Mesendoderm (in vitro differentiated cells): ENCODE measurements at regions not wholly inside any gene's neighbourhood (a gene's known extent, or its start where the extent isn't known, plus 50 kb on each side); places are given as distances from the start of the nearest gene placed in this dataset.
"Not testable (repeated sequence)": the region's sequence is repeated elsewhere in the genome, so short reads cannot be mapped to it uniquely, and the experiment has no call there.

Experiments used
- DNase-seq: peaks from one replicate; pipeline ENCODE4 v3.0.0; 2013
- H2AK5ac ChIP-seq: 2 replicates; pipeline ENCODE4 v1.6.1; 2013; ENCODE audit warnings: low read length, inconsistent platforms
- H2BK120ac ChIP-seq: 2 replicates; pipeline ENCODE4 v1.6.1; 2013; ENCODE audit warnings: low read depth, mild to moderate bottlenecking, low read length, moderate library complexity, mixed read lengths
- H2BK15ac ChIP-seq: replicated peaks from 2 replicates; pipeline ENCODE4 v1.6.1; 2013; ENCODE audit warnings: low read depth, mild to moderate bottlenecking, moderate library complexity
- H2BK5ac ChIP-seq: 2 replicates; pipeline ENCODE4 v1.6.1; 2013; ENCODE audit warnings: low read length, inconsistent platforms
- H3K18ac ChIP-seq: 2 replicates; pipeline ENCODE4 v1.6.1; 2013; ENCODE audit warnings: mild to moderate bottlenecking, low read length, mixed read lengths
- H3K23ac ChIP-seq: one replicate; pipeline ENCODE4 v1.6.1; 2013; ENCODE audit warnings: low read length
- H3K27ac ChIP-seq: 2 replicates; pipeline ENCODE4 v1.5.1; 2013; ENCODE audit warnings: low read depth, mild to moderate bottlenecking, inconsistent platforms, low read length, moderate library complexity
- H3K27me3 ChIP-seq: 2 replicates; pipeline ENCODE4 v1.6.1; 2013; ENCODE audit warnings: low read length, control low read depth, mild to moderate bottlenecking, inconsistent platforms; ENCODE audit not compliant: insufficient read depth, poor library complexity
- H3K36me3 ChIP-seq: 2 replicates; pipeline ENCODE4 v1.6.1; 2013; ENCODE audit warnings: low read length, inconsistent platforms; ENCODE audit not compliant: control insufficient read depth, insufficient read depth
- H3K4ac ChIP-seq: one replicate; pipeline ENCODE4 v1.6.1; 2013; ENCODE audit warnings: low read depth, mild to moderate bottlenecking, low read length, moderate library complexity
- H3K4me1 ChIP-seq: 2 replicates; pipeline ENCODE4 v1.6.1; 2013; ENCODE audit warnings: low read depth, low read length, inconsistent platforms; ENCODE audit not compliant: control insufficient read depth
- H3K4me2 ChIP-seq: 2 replicates; pipeline ENCODE4 v1.6.1; 2013; ENCODE audit warnings: low read length
- H3K4me3 ChIP-seq: 2 replicates; pipeline ENCODE4 v1.5.1; 2013; ENCODE audit warnings: mild to moderate bottlenecking, low read length
- H3K56ac ChIP-seq: one replicate; pipeline ENCODE4 v1.6.1; 2013; ENCODE audit warnings: low read length
- H3K79me1 ChIP-seq: 2 replicates; pipeline ENCODE4 v1.6.1; 2013; ENCODE audit warnings: low read length, inconsistent platforms
- H3K79me2 ChIP-seq: 2 replicates; pipeline ENCODE4 v1.6.1; 2013; ENCODE audit warnings: mild to moderate bottlenecking, low read length; ENCODE audit not compliant: control insufficient read depth, insufficient read depth
- H3K9ac ChIP-seq: 2 replicates; pipeline ENCODE4 v1.6.1; 2013; ENCODE audit warnings: low read length, inconsistent platforms
- H4K5ac ChIP-seq: one replicate; pipeline ENCODE4 v1.6.1; 2013; ENCODE audit warnings: low read length
- H4K8ac ChIP-seq: one replicate; pipeline ENCODE4 v1.6.1; 2013; ENCODE audit warnings: low read depth, mild to moderate bottlenecking, control low read depth, low read length, moderate library complexity
- WGBS: extraction: QIAGEN DNeasy Blood & Tissue Kit; methylation state at CpG from one replicate; pipeline ENCODE4 v1.1.7; 2013; ENCODE audit warnings: low lambda C conversion rate, missing lambda C conversion rate; ENCODE audit not compliant: insufficient coverage; ENCODE audit errors: extremely low coverage; 5-methylcytosine and 5-hydroxymethylcytosine counted together

DNA sequence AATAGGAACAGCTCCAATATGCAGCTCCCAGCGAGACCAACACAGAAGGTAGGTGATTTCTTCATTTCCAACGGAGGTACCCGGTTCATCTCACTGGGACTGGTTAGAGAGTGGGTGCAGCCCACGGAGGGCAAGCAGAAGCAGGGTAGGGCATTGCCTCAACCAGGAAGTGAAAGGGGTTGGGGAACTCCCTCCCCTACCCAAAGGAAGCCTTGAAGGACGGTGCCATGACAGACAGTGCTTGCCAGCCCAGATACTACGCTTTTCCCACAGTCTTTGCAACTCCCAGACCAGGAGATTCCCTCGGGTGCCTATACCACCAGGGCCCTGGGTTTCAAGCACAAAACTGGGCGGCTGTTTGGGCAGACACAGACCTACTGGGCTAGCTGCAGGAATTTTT lies 576.9 kb upstream of the NECTIN3 start:
- no peak overlapping the region for H4K5ac ChIP-seq
- WGBS = no CpG with 5 or more reads among the region's 8 CpGs

DNA sequence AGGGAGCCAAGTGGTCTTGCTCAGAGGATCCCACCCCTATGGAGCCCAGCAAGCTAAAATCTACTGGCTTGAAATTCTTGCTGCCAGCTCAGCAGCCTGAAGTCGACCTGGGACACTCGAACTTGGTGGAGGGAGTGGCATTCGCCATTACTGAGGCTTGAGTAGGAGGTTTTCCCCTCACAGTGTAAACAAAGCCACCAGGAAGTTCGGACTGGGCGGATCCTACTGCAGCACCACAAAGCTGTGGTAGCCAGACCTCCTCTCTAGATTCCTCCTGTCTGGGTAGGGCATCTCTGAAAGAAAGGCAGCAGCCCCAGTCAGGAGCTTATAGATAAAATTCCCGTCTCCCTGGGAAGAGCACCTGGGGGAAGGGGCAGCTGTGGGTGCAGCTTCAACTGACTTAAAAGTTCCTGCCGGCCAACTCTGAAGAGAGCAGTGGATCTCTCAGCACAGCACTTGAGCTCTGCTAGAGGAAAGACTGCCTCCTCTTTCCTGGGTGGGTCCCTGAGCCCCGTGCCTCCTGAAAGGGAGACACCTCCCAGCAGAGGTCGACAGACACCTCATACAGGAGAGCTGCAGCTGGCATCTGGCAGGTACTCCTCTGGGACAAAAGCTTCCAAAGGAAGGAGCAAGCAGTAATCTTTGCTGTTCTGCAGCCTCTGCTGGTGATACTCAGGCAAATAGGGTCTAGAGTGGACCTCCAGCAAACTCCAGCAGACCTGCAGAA lies 576.3 kb upstream of the NECTIN3 start:
- WGBS = no CpG with 5 or more reads among the region's 9 CpGs
- no peak overlapping the region for H3K18ac ChIP-seq

More for the DNA sequence above, 576.9 kb upstream of the NECTIN3 start:
- Histone ChIP-seq H3K36me3 (no peaks in the 10 kb centered on the region), H3K27me3 (no peaks in the 10 kb centered on the region), H3K79me1 (no peaks in the 10 kb centered on the region), H3K23ac (no peak overlapping the region), H2BK5ac (no peak overlapping the region), H3K18ac (no peak overlapping the region), H3K79me2 (no peaks in the 10 kb centered on the region), H3K56ac (no peak overlapping the region), H3K27ac (no peak overlapping the region), H3K9ac (no peak overlapping the region), H4K8ac (no peak overlapping the region), H3K4me3 (no peak overlapping the region), H2AK5ac (no peak overlapping the region), H3K4me2 (no peak overlapping the region), H2BK15ac (no peak overlapping the region), H3K4me1 (no peaks in the 10 kb centered on the region), H2BK120ac (no peak overlapping the region), H3K4ac (no peak overlapping the region)
- no peak for DNase-seq

DNA sequence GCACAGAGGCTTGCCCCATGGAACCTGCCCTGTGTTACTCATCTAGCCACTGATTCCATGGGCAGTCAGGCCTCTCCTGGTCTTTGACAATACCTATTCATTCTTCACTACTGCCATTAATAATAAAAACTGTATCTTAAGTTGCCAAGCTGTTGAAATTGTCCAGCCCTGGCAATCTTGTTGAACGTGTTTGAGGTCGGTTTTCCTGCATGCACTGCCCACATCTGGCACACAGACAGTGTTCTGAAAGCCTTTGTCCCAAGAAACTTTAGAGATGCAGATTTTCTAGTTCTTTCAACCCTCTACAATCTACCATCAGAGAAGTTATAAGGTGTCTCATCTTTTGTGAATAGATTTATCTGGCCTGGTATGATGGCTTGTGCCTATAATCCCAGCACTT lies 567.2 kb upstream of the NECTIN3 start:
- Histone ChIP-seq H3K4me2 (no peak overlapping the region), H3K18ac (no peak overlapping the region), H3K56ac (no peak overlapping the region), H3K4me1 (no peaks in the 10 kb centered on the region), H3K36me3 (no peaks in the 10 kb centered on the region), H3K9ac (no peak overlapping the region), H4K5ac (no peak overlapping the region), H3K4ac (no peak overlapping the region), H4K8ac (no peak overlapping the region), H3K79me1 (no peaks in the 10 kb centered on the region), H3K27ac (no peak overlapping the region), H3K4me3 (no peak overlapping the region), H3K79me2 (no peaks in the 10 kb centered on the region), H3K27me3 (no peaks in the 10 kb centered on the region), H2BK5ac (no peak overlapping the region), H3K23ac (no peak overlapping the region), H2AK5ac (no peak overlapping the region), H2BK15ac (no peak overlapping the region), H2BK120ac (no peak overlapping the region)
- no CpG with 5 or more reads among the region's 2 CpGs for WGBS
- DNase-seq = no peak

More for the DNA sequence above, 576.3 kb upstream of the NECTIN3 start:
- Histone ChIP-seq H2AK5ac (no peak overlapping the region), H3K27ac (no peak overlapping the region), H3K4me1 (no peaks in the 10 kb centered on the region), H2BK15ac (no peak overlapping the region), H3K4ac (no peak overlapping the region), H2BK120ac (no peak overlapping the region), H4K5ac (no peak overlapping the region), H3K79me2 (no peaks in the 10 kb centered on the region), H3K23ac (no peak overlapping the region), H3K4me2 (no peak overlapping the region), H3K36me3 (no peaks in the 10 kb centered on the region), H3K27me3 (no peaks in the 10 kb centered on the region), H4K8ac (peak overlapping the region; percentile 40), H2BK5ac (no peak overlapping the region), H3K4me3 (no peak overlapping the region), H3K56ac (no peak overlapping the region), H3K9ac (no peak overlapping the region), H3K79me1 (no peaks in the 10 kb centered on the region)
- DNase-seq = peak; percentile 27

DNA sequence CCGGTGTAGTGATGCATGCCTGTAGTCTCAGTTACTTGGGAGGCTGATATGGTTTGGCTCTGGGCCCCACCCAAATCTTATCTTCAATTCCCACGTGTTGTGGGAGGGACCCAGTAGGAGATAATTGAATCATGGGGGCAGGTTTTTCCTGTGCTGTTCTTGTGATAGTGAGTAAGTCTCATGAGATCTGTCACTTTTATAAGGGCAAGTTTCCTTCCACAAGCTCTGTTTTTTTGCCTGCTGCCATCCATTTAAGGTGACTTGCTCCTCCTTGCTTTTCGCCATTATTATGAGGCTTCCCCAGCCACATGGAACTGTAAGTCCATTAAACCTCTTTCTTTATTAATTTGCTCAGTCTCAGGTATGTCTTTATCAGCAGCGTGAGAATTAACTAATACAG lies 566.7 kb upstream of the NECTIN3 start:
- DNase-seq = peak; percentile 19
- H3K4me1 ChIP-seq = no peaks in the 10 kb centered on the region
- no peak overlapping the region for H3K56ac ChIP-seq
- H3K4me2 ChIP-seq = no peak overlapping the region
- no peak overlapping the region for H3K18ac ChIP-seq
- H2AK5ac ChIP-seq = no peak overlapping the region
- no peak overlapping the region for H4K5ac ChIP-seq
- H3K9ac ChIP-seq = no peak overlapping the region
- no peak overlapping the region for H3K23ac ChIP-seq
- no CpG with 5 or more reads among the region's 4 CpGs for WGBS
- no peak overlapping the region for H3K4ac ChIP-seq
- no peak overlapping the region for H4K8ac ChIP-seq
- H3K27ac ChIP-seq = no peak overlapping the region
- no peaks in the 10 kb centered on the region for H3K36me3 ChIP-seq
- no peaks in the 10 kb centered on the region for H3K79me1 ChIP-seq
- H3K79me2 ChIP-seq = no peaks in the 10 kb centered on the region
- no peak overlapping the region for H2BK120ac ChIP-seq
- H3K27me3 ChIP-seq = no peaks in the 10 kb centered on the region
- no peak overlapping the region for H3K4me3 ChIP-seq
- no peak overlapping the region for H2BK5ac ChIP-seq
- H2BK15ac ChIP-seq = no peak overlapping the region

DNA sequence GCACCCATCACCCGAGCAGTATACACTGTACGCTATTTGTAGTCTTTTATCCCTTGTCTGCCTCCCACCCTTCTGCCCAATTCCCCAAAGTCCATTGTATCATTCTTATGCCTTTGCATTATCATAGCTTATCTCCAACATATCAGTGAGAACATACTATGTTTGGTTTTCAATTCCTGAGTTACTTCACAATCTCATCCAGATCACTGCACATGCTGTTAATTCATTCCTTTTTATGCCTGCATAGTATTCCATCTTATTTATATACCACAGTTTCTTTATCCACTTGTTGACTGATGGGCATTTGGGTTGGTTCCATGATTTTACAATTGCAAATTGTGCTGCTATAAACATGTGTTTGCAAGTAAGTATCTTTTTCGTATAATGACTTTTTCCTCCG lies 564.7 kb upstream of the NECTIN3 start:
- no peak overlapping the region for H3K18ac ChIP-seq
- H3K79me2 ChIP-seq = no peaks in the 10 kb centered on the region
- no peaks in the 10 kb centered on the region for H3K36me3 ChIP-seq
- WGBS = no CpG with 5 or more reads among the region's 4 CpGs
- H3K27ac ChIP-seq = no peak overlapping the region
- no peak overlapping the region for H2BK5ac ChIP-seq
- no peaks in the 10 kb centered on the region for H3K79me1 ChIP-seq
- no peaks in the 10 kb centered on the region for H3K4me1 ChIP-seq
- H3K56ac ChIP-seq = no peak overlapping the region
- H2AK5ac ChIP-seq = no peak overlapping the region
- DNase-seq = no peak
- no peak overlapping the region for H2BK15ac ChIP-seq
- no peaks in the 10 kb centered on the region for H3K27me3 ChIP-seq
- H3K23ac ChIP-seq = no peak overlapping the region
- no peak overlapping the region for H2BK120ac ChIP-seq
- no peak overlapping the region for H3K4me2 ChIP-seq
- no peak overlapping the region for H3K4me3 ChIP-seq
- no peak overlapping the region for H4K8ac ChIP-seq
- H3K4ac ChIP-seq = no peak overlapping the region
- H4K5ac ChIP-seq = no peak overlapping the region
- H3K9ac ChIP-seq = no peak overlapping the region

DNA sequence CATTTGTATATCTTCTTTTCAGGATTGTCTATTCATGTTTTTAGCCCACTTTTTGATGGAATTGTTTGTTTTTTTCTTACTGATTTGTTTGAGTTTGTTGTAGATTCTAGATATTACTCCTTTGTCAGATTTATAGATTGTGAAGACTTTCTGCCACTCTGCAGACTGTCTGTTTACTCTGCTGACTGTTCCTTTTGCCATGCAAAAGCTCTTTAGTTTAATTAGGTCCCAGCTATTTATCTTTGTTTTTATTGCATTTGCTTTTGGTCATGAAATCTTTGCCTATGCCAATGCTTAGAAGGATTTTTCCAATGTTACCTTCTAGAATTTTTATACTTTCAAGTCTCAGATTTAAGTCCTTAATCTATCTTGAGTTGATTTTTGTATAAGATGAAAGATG lies 564.0 kb upstream of the NECTIN3 start:
- H4K8ac ChIP-seq = not testable (repeated sequence)

More for the DNA sequence above, 564.0 kb upstream of the NECTIN3 start:
- H3K27me3 ChIP-seq, DNase-seq, H3K56ac ChIP-seq, H3K4ac ChIP-seq, H3K18ac ChIP-seq, H3K27ac ChIP-seq, H3K79me1 ChIP-seq, H3K4me1 ChIP-seq, H4K5ac ChIP-seq, H3K4me3 ChIP-seq, H2BK120ac ChIP-seq, H3K23ac ChIP-seq, H2BK5ac ChIP-seq, H3K79me2 ChIP-seq, H2BK15ac ChIP-seq, H3K9ac ChIP-seq, H3K36me3 ChIP-seq, H3K4me2 ChIP-seq, H2AK5ac ChIP-seq: not testable (repeated sequence)
